Esophagus muscularis mucosa (tissue), 3 donors: ENCODE measurements at regions not wholly inside any gene's neighbourhood (a gene's known extent, or its start where the extent isn't known, plus 50 kb on each side); places are given as distances from the start of the nearest gene placed in this dataset.

Experiments
- POLR2A ChIP-seq: fragments of 450-650 bp; IDR thresholded peaks from one replicate; pipeline ENCODE4 v1.6.1; 2017; ENCODE audit warnings: antibody characterized with exemption, moderate library complexity, mild to moderate bottlenecking, low read depth
- TF ChIP-seq, protein P1 (sequence below), 3 experiments: fragments of 200-600 bp in 2 of 3; fragments of 450-650 bp in 1 of 3; sonication (generic) in 2 of 3; IDR thresholded peaks; one replicate each; pipeline ENCODE4 v1.5.1; 2017 to 2019; ENCODE audit warnings: antibody characterized with exemption in 3 of 3, mild to moderate bottlenecking in 2 of 3, moderate library complexity in 1 of 3

DNA sequence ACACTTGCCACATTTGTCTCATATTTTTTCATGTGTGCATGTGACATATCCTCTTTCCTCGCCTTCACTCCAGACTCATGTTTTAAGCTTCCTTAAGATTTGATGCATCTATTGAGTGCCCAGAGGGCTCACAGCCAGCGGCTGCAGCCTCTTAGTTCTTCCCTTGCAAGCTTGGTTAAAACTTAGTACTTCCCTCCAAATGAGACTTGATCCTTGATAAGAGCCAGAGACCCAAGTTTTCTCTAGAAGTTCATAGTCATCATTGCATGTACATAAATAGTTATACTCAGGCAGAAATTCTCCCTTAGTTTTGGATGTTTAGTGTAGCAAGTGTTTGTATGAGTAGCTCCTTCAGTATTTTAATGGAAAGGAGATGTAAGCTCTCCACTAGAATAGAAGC lies 337.6 kb upstream of the B3GALT2 start:
- TF ChIP-seq, protein P1, sequence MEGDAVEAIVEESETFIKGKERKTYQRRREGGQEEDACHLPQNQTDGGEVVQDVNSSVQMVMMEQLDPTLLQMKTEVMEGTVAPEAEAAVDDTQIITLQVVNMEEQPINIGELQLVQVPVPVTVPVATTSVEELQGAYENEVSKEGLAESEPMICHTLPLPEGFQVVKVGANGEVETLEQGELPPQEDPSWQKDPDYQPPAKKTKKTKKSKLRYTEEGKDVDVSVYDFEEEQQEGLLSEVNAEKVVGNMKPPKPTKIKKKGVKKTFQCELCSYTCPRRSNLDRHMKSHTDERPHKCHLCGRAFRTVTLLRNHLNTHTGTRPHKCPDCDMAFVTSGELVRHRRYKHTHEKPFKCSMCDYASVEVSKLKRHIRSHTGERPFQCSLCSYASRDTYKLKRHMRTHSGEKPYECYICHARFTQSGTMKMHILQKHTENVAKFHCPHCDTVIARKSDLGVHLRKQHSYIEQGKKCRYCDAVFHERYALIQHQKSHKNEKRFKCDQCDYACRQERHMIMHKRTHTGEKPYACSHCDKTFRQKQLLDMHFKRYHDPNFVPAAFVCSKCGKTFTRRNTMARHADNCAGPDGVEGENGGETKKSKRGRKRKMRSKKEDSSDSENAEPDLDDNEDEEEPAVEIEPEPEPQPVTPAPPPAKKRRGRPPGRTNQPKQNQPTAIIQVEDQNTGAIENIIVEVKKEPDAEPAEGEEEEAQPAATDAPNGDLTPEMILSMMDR (IDR thresholded peaks at IDR 0.05) = no peak
- no peak for TF ChIP-seq POLR2A
